Stimulated activated CD8-positive, alpha-beta memory T cell treated with anti-CD3 and anti-CD28 coated beads, Interleukin-15, amount 100 ng/mL, for 48 hours (primary cell): ENCODE measurements at regions not wholly inside any gene's neighbourhood (a gene's known extent, or its start where the extent isn't known, plus 50 kb on each side); places are given as distances from the start of the nearest gene placed in this dataset.

Experiments
- DNase-seq, 2 donors: peaks; one replicate each; pipeline ENCODE4 v3.0.0-alpha.2; 2020; ENCODE audit warnings: low read depth in 2 of 2

DNA sequence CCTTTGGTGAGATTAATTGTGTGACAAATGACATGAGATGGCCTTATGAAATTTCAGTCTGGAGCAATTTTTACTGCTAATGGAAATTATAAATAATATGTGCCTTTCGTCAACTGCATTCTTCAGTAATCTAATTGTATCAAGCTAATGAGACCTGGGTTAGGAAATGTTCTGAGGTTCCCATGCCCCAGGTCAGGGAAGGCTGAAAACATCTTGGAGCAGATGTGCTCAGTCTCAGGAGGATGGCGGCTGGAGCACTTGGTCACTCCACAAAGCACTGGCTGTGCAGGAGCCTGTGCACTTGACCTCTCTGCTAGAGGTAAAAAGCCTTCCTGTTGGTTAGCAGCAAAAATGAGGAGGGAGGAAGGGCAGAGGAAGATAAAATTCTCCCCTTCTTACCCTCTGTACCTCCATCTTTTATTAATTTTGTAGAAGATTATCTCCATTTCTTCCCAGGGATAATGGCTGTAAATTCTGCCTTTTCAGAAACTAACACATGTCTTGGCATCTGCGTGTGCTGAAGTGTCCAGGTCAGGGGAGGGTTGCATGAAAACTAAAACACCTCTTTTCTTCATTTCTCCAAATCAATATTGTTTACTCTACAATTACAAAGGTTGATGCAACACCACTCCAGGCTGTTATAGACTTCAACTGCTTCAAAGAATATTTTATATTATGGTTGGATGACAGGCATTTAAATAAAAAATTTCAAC is 1606.4 kb upstream of the ACVR2A start:
- no peak for DNase-seq

DNA sequence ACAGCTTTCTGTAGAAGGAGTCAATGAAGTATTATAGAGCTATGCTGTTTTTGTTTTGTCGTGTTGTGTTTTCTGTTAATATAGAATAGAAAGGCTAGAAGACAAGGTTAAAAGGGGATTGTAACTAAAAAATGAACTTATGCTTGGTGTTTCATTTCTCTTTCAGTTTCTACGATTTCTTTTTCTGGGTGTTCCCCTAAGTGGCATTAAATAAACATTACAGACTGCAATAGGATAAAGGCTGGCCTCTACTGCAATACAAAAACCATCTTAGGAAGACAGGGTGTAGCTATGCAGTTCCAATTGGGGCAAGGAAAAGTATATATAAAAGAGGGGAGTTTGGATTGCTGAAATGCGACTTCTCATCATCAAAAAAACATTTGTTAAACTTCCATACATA is 1609.7 kb upstream of the ACVR2A start:
- no peak for DNase-seq

DNA sequence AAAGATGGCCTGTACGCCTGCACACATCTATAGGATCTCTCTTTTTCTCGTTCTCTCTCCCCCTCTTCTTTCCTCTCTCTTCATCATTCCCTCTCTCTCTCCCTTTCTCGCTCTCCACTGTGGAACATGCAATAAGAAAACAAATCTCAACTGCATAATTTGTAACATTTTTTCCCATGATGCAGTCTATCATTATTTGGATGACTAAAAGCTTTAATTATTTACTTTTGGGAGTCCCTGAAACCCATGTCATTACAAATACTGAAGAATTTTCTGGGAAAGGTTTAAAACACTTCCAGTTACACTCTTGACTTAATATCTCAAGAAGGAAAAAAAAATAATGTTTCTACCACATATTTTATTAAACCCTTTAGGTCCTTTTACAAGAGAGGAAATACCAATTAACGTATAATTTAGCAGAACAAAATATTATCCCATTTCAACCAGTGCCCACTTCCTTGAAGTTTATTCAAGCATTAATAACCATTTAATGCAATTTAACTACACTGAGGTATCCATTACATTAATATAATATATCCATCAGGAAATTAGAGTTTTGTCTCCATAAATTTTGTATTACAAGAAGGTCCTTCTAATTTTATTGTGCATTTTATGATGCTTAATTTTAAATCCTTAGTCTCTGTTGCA is 1615.2 kb upstream of the ACVR2A start:
- DNase-seq: no peak

DNA sequence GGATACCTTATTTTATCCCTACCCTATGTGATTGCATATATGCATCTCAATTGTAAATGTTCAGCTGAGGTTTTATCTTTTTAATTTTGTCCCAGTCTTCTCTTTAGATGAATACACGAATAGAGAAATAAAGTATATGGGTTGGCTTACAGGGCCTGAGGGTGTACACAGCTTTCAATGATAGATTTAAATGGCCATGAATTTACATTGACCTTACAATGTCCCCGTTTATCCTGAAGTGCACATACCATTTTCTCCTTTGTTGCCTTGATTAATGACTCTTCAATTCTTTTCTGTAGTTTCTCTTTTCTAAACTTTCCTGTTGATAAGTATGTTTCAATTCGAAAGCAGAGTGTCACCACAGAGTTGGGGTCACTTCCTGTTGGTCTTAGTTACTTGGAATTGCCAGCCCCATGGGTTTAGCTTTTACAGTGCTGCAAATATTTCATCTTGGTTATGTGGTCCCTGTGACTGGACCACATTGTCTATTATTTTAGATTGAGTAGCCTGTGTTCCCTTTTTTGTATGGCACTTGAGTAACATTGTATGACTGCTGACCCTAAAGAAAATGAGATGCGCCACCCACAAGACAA is 1616.3 kb upstream of the ACVR2A start:
- no peak for DNase-seq

DNA sequence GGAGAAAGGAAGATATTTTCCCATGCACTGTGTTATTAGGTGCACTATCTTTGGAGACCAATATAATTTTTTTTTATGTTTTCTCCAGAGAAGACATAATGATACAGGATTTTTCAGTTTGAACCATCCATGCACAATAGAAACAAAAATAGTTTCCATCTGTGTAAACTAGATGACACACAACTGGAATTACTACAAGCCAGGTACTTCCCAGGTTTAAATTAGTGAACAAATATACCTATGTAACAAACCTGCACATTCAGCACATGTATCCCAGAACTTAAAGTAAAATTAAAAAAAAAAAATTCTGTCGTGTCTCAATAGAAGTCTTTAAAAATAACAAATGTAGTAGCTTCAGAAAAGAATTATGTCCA is 1616.8 kb upstream of the ACVR2A start:
- DNase-seq: no peak

DNA sequence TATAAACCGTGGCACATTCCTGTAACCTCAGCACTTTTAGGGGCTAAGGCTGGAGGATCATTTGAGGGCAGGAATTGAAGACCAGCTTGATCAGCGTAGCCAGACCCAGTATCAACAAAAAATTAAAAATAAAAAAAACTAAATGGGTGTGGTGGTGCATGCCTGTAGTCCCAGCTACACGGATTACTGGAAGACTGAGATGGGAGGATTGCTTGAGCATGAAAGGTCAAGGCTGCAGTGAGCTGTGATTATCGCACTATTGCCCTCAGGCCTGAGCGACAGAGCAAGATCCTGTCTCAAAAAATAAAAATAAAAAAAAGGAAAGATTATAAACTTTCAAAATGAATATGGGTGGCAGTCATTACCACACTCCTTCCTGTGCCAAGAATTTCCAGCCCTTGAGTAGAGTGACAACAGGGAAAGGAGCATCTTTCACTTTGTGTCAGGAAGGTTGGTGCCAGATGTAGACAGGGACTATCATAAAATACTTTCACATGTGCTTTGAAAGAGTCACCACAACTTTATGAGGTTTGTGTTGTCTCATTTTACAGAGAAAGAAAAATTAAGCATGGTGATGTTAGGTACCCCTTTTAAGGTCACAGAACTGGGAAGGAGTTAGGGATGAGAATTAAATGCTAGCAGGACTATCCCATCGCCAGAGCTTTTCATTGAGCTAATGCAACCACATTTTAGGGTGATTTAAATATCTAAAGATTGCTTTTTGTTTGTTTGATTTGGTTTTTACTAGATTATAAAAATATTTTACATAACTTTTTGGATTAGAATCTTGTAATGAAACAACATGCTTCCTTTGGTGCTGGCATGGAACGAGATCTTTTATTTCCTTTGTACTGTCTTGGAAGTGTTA is 1617.4 kb upstream of the ACVR2A start:
- no peak for DNase-seq

DNA sequence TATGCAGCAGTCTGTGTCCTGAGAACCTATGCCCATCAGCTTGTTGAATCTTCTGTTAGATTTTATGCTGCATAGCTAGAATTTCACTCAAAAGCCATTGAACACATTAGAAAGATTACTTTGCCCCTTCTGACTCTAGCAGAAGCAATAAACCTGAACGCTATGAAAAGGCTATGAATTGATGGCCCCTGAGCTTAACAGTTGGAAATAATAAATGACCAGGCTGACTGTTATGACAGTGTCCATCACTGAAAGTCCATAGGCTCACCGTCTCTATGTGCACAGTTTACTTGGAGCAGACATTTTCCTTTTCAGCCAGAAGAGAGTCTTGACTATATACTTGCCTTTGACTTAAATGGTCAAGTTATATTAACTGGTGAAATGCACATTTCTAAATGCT is 1618.8 kb upstream of the ACVR2A start:
- no peak for DNase-seq

DNA sequence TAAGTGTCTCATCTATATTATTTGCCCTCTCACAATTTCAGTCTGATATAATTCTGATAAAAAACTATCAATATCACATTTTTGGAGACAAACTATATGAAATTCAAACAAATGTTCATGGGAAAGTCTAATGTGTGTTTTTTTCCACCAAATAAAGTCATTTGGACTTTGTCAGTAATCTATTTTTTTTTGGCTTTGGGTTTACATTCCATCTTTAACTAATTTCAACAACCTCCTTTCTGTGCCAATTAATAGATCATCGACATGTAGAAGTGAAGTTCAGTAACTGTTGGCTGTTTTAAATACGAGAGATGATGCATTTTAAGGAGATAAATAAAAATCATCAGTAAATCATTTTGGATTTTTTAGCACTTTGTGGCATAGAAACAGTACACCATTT is 1623.0 kb upstream of the ACVR2A start:
- DNase-seq: no peak

DNA sequence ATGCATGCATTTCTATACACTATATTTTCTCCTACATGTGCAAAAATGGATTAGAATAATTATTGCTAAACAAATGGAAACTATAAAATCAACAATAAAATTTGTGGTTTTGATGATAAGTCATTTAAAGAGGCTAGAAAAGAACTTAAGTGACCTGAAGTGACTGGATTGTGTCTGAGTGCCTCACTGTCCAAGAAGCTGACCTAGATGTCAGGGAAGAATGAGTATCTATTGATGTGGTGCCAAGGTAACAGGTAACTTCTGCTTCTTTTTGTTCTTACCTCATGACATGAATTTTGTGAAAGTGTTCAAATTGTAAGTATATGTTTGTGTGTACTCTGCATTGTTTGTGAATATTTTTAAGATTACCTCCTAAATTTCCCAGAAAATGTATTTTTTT is 1623.9 kb upstream of the ACVR2A start:
- DNase-seq: no peak

DNA sequence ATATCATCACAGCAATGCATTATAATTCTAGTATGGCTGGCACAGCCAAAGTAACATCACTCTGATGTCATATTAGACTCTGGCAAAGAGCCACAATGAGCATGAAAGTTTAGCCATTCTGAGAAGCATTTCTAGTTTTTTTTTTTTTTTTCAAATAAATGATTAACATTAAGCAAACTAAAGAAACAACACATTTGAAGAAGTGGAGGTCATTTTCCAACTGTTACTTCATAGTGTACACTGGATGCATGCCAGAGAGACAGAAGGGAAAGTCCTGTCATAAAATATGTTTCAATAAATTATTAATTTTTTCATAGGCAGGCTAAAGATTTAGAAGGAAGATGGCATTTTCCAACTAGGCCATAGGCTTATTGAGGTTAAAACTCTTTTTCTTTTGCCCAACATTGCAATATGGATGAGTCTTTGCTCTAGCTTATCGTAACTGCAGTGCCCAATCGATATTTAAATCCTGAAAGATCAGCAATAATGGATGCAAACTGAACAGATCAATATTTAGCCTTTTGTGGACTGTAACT is 1630.4 kb upstream of the ACVR2A start:
- no peak for DNase-seq

DNA sequence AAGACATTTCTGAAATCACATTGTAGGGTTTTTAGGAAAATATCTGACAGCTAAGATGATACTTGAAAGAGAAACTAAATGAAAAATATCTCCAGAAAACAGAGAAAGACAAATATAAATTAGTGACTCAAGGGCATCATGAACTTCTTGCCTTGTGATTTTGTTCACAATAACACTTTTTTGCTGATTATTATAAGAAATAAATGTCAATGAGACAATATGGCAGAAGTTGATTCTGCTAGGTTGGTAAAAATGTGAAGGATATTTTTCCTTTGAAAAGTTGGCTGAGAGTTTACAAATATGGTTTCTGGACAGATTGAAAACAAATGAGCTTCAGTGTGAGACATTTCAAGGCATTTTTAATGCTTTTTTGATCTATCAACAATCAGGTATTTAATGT is 1631.2 kb upstream of the ACVR2A start:
- DNase-seq: no peak

DNA sequence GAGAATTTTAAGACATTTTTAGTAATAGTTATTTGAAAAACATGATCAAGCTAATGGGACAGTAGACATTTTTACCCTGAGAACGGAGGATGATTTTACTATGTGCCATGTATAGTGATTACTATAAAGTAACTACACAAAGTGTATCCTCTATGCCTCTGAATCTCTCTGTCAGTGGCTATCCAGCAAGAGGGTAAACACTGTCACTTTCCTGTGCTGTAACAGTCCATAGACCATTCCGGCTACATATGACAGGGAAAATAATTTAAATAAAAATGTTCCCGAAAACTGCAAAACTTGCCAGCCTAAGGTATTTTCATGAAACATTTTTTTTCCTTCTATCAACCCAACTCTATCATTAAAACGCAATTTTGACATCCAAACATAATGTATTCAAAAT is 1632.2 kb upstream of the ACVR2A start:
- no peak for DNase-seq

DNA sequence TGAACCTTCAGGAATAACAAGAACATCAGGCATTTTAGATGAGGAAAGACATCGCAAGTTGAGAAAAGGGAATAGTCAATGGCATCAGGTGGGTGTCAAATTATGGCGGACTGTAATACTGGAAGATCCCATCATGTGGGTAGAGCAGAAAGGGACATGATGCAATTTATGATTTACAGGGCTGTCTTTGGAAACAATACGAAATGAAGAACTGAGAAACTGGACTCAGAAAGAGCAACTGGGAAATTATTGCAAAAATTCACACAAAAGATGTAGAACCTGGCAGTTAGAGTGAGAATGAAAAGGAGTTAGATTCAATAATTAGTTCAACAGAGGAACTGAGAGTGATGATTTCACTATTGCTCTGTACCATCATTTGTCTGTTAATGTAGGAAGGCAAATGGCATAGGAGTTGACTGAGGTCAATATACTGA is 1635.0 kb upstream of the ACVR2A start:
- DNase-seq: no peak

DNA sequence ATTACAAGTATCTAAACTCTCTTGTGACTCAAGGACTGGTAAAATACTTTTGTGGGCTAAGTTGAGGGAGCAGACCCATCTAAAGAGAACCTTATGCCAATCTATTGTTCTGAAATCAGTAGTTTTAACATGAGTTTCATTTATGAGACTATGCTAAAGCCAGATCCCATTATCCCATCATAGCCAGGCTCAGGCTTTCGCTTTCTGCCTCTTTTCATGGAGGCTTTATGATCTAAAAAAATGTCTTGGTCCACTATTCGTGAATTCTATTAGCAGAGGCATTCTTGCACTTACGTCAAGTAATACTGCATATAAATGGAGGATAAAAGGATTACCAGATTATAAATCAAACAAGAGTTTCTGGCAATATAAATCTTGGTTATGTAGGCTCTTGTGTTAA is 1636.9 kb upstream of the ACVR2A start:
- no peak for DNase-seq

DNA sequence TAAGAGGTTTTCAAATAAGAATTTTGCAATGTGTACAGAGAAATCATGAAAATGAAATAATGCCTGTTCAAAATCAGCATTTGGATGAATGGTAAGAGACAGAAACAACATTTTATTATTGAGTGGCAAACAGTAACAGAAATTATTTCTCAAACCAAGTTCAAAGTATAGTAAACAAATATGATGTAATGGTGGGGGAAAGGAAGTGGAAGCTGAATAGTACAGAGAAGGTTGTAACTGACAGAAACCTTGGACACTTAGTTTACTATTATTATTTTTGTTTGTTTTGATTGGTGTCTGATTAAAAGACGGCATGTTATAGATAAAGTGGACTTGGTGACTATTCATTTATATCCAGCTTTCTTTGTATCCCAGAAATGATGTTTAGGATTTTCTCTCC is 1637.4 kb upstream of the ACVR2A start:
- no peak for DNase-seq

DNA sequence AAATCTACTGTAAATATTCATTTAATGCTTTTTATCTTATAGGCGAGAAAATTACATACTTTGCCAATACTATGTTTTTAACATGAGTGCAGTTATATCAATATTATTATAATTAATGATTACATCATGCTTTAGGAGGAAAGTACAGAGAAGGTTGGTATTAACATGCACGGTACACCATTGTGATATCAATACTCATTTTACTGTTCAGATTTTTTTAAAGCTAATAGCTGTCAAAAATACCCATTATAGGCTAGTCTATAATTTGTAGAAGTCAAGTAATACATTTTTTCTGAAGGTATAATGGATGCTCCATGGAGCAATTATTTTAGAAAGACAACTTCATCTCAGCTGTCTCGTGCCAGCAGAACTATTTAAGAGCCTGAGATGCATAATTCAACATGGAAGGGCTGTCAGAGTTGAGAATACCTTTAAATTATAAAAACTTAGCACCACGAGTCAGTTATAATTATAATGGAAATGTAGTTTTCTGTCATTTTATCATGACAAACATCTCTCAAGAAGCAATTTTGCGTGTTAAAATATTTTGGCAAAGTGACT is 1641.7 kb upstream of the ACVR2A start:
- no peak for DNase-seq

DNA sequence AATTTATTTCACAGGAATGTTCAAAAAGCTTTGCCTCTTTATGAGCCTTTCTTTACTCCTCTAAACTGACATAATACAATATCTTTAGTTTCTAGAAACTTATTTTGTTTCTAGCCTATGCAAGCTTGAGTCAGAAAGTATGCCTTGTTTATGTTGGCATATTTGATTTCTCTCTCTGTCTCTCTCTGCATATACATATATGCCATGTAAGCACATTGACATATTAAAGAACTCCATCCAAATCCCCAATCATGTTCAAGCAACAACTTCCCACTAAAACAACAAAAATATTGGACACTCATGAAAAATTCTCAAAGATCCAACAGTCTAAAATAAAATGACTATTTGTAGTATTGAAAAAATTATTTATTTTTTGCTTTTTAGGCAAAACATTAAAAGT is 1651.2 kb upstream of the ACVR2A start:
- no peak for DNase-seq

DNA sequence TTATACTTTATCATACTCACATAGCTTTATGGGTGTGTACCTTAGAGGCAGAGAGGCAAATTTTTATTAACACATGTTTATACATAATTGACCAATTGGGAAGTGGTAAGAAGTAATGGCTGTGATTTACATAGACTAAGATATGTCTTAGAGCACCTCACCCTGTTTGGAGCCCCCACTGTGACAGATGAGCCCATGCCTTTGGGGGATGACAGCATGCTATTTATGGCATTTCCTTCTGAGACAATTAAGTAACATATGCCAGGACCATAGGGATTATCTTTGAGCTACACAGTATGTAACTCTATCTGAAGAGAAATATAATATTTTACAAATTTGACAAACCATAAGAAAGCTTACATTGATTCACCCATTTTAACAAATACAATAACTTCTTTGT is 1655.3 kb upstream of the ACVR2A start:
- no peak for DNase-seq

DNA sequence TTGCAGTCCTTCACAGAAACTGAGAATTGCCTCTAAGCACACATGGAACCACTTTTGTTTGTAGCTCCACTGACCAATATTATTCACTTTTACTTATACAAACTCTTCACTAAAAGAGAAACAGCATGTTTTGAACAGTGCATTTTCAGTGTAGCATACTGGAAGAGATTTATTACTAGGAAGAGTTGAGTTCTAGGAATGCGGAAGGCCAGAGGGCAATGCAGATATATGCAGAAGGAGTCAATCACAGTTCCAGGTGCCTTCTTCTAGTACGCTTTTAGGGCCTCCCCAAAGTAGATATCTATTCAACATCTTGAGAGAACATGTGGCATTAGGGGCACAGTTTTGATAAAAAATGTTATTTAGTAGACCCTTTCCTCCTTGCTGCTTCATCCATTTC is 1654.0 kb upstream of the ZEB2 start:
- no peak for DNase-seq

DNA sequence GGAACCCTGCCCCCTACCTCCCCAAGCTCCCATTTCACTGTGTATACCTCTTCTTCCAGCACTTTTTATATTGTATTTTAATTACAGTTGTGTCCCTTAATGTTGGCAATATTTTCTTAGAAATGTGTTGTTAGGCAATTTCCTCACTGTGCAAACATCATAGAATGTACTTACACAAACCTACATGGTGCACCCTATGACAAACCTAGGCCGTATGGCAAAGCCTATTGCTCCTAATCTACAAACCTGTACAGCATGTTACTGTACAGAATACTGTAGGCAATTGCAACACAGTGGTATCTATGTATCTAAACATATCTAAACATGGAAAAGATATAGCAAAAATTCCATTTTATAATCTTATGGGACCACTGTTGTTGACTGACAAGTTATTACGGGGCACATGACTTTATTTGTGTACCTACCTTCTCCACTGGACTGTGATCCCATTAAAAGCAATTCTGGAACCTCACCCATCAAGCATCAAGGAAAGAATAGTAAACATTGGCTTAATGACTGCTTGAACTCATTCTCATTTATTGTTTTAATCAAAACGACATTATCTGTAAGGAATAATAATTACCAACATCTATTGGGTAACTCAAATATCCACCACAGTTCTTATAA is 1641.5 kb upstream of the ZEB2 start:
- no peak for DNase-seq

DNA sequence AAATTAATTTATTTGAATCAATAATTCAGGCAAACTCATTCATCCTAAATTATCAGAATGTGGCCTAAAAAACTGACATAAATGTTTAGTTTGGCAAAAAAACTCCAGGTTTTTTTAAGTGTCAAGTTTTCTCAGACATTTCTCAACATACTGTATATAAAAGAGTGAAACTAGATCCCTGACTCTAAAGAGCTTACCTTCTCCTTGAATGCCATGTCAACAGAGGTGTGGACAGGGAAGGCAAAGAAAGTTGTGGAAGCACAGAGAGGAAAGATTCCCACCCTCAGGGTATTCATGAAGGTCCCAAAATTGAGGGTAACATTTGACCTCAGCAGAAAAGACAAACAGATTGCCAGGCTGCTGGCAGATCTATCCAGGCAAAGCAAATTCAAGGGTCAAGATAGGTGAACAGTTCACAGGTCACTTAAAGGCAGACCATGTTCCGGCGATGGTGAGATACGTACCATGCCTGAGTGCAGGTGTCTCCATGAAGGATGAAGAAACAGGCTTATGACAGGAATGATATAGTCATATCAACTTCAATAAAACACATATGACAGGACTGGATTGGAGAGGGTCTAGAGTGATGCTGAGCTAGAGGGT is 1638.3 kb upstream of the ZEB2 start:
- DNase-seq: no peak
